ENCODE measurements at regions not wholly inside any gene's neighbourhood (a gene's known extent, or its start where the extent isn't known, plus 50 kb on each side); places are given as distances from the start of the nearest gene placed in this dataset.

DNA sequence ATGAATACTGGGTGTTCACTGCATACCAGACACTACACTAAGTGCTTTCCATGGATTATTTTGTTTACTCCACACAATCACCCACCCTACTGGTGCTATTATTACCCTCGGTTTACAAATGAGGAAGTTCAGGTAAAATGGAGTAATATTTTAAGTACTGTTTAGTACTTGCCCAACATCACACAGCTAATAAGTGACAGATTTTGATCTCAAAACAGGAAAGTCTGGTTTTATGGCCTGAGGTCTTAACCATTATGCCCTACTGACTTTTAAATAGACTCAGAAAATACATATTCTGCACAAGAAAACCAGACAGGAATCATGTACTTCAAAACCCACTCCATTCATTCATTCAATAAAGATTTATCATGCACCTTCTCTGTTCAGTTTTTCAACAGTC, 431.0 kb upstream of the TLE4 start:
- FAIRE-seq (no peak), DNase-seq (no peak), ATAC-seq (no peak)
- Histone ChIP-seq H3K9me3 (no peaks in the 10 kb centered on the region), H3K4me3 (no peak overlapping the region), H3K27ac (no peak overlapping the region), H3K4me1 (no peaks in the 10 kb centered on the region), H3K36me3 (no peaks in the 10 kb centered on the region), H3K27me3 (no peaks in the 10 kb centered on the region)
- intact Hi-C loops (cut with DNase I): no loop called here
- TF ChIP-seq, protein P1, sequence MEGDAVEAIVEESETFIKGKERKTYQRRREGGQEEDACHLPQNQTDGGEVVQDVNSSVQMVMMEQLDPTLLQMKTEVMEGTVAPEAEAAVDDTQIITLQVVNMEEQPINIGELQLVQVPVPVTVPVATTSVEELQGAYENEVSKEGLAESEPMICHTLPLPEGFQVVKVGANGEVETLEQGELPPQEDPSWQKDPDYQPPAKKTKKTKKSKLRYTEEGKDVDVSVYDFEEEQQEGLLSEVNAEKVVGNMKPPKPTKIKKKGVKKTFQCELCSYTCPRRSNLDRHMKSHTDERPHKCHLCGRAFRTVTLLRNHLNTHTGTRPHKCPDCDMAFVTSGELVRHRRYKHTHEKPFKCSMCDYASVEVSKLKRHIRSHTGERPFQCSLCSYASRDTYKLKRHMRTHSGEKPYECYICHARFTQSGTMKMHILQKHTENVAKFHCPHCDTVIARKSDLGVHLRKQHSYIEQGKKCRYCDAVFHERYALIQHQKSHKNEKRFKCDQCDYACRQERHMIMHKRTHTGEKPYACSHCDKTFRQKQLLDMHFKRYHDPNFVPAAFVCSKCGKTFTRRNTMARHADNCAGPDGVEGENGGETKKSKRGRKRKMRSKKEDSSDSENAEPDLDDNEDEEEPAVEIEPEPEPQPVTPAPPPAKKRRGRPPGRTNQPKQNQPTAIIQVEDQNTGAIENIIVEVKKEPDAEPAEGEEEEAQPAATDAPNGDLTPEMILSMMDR (IDR thresholded peaks at IDR 0.05): no peak
- WGBS, 2 donors: 34 to 38% methylated on average over 1 of the region's 1 CpG

DNA sequence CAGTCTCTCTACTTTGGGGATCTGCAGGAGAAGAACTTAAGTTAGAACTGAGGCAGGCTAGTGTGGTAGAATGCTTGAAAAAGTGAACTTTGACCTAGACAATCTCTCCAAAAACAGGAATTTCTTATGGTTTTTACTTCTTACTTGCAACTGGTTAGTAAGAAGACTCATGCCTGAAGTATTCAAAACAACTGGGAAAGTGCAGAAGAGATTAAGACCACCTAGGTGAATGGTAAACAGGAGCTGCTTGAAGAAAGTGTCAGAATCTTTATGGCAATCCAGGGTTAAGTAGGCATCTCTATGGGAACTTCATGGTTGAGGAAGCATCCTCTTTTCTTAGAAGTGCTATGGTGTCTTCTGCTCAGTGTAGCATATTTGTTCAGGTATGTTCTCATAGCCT, 428.6 kb upstream of the TLE4 start:
- no peak for DNase-seq
- Histone ChIP-seq H3K27ac (no peak overlapping the region), H3K27me3 (no peaks in the 10 kb centered on the region), H3K9me3 (no peaks in the 10 kb centered on the region), H3K36me3 (no peaks in the 10 kb centered on the region), H3K4me1 (no peaks in the 10 kb centered on the region), H3K4me3 (no peak overlapping the region)
- no peak for ATAC-seq
- intact Hi-C loops (cut with DNase I): no loop called here
- FAIRE-seq: no peak
- TF ChIP-seq, protein P1 (IDR thresholded peaks at IDR 0.05): no peak

DNA sequence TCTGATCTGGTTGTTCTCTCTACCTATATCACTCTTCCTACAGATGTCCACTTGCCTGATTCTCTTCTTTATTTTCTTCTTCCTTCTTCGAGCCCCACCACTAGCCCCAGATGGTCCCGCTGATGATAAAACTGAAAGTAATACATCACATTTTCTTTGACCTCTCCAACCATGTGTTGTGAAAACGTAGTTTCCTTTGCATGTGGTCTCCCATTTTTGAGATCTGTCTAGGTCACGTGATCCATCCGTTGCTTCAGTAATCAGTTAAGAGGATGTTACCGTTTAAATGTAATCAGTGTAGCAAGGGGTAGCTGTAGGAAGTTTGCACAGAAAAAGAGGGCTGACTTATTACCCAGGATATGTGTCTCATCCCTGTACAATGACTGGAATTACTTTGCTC, 426.3 kb upstream of the TLE4 start:
- no peak overlapping the region for H3K27ac ChIP-seq
- H3K36me3 ChIP-seq: no peaks in the 10 kb centered on the region
- no peak overlapping the region for H3K4me3 ChIP-seq
- H3K9me3 ChIP-seq: no peaks in the 10 kb centered on the region
- no peak for FAIRE-seq
- H3K27me3 ChIP-seq: no peaks in the 10 kb centered on the region
- intact Hi-C loops (cut with DNase I): no loop called here
- DNase-seq: no peak
- TF ChIP-seq, protein P1 (IDR thresholded peaks at IDR 0.05): no peak
- 67 to 72% methylated on average over 6 of the region's 6 CpGs for WGBS, 2 donors
- no peaks in the 10 kb centered on the region for H3K4me1 ChIP-seq
- no peak for ATAC-seq

DNA sequence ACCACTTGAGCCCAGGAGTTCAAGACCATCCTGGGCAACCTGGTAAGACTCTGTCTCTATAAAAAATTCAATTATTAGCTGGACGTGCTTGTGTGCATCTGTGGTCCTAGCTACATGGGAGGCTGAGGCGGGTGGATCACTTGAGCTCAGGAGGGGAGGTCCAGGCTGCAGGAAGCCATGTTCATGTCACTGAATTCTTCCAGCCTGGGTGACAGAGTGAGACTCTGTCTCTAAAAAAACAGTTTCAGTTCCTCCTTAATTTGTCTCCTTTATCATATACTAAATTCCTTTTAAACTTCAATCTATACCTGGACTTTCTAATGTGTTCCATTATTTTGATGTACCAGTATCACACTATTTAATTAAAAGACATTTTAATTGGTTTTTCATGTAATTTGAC, 422.2 kb upstream of the TLE4 start:
- TF ChIP-seq, protein P1 (IDR thresholded peaks at IDR 0.05): no peak
- Histone ChIP-seq H3K4me3 (no peak overlapping the region), H3K4me1 (no peaks in the 10 kb centered on the region), H3K27me3 (no peaks in the 10 kb centered on the region), H3K27ac (no peak overlapping the region), H3K9me3 (no peaks in the 10 kb centered on the region), H3K36me3 (no peaks in the 10 kb centered on the region)
- no peak for DNase-seq
- intact Hi-C loops (cut with DNase I): no loop called here
- WGBS, 2 donors: 80 to 83% methylated on average over 2 of the region's 2 CpGs
- ATAC-seq: no peak
- FAIRE-seq: no peak

DNA sequence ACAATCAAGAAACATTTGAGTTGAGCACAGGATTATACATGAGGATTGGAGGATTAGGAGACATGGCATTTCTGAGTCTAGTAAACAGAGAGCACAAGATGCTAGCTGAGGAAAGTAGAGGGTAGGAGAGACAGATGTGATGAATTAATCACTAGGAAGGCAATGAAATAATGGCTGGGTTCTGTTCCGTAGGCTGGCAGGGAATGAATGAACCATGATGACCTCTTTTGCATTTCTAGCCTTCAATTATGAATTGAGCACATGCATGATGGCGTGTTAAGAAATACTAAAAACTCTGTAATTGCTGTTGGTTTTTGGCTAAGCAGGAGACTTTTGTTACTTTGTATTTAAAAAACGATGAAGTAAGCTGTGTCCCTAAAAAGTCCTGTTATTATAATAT, 420.0 kb upstream of the TLE4 start:
- Histone ChIP-seq H3K27me3 (no peaks in the 10 kb centered on the region), H3K9me3 (no peaks in the 10 kb centered on the region), H3K4me3 (no peak overlapping the region), H3K36me3 (no peaks in the 10 kb centered on the region), H3K27ac (no peak overlapping the region), H3K4me1 (no peaks in the 10 kb centered on the region)
- 78 to 92% methylated on average over 3 of the region's 3 CpGs for WGBS, 2 donors
- intact Hi-C loops (cut with DNase I): no loop called here
- DNase-seq (no peak), ATAC-seq (no peak), FAIRE-seq (no peak)
- TF ChIP-seq, protein P1 (IDR thresholded peaks at IDR 0.05): no peak

Data from pancreas (tissue), 10 donors.